ENCODE measurements at regions not wholly inside any gene's neighbourhood (a gene's known extent, or its start where the extent isn't known, plus 50 kb on each side); places are given as distances from the start of the nearest gene placed in this dataset.
A peak's percentile ranks its signal among the peaks of the same experiment; 100 is the strongest.

- no peak for DNase-seq (ENCODE audit: low read depth)
Observed at GRCh38 chr9:90393365-90394152, 249.1 kb downstream of the DIRAS2 start.

DNA sequence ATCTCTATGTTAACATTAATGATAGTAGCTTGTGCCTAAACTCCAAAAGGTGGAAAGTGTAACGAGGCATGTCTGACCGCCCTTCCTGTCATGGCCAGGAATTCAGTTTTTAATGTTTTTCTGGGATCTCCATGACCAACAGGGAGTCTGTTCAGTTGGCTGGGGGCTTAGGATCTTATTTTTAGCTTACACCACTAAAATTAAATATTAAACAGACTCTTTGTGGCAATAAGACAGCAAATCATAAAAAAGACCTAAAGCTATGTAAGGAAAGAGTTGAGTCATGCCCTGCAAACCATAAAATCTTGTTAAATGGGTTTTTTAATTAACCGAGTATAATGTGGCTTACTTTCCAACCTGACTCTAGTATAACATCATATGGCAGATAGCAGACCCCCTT, 247.8 kb downstream of the DIRAS2 start:
- no peak for DNase-seq (ENCODE audit: low read depth)

DNA sequence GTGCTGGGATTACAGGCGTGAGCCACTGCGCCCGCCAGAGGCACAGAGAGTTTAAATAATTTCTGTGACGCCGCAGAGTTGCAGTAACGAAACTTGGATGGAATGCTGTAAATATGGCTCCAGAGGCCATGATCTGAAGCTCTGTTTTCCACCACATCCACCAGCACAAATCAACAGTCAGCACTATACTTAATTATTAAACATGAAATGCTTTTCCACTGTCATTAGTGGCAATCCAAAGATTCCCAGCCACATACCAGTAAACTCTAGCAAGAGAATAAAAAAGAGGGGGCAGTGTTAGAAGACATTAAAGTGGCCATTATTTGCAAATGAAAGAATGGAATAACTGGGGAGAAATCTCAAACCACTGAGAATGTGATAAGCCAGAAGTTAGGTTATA, 242.5 kb downstream of the DIRAS2 start:
- no peak for DNase-seq (ENCODE audit: low read depth)

DNA sequence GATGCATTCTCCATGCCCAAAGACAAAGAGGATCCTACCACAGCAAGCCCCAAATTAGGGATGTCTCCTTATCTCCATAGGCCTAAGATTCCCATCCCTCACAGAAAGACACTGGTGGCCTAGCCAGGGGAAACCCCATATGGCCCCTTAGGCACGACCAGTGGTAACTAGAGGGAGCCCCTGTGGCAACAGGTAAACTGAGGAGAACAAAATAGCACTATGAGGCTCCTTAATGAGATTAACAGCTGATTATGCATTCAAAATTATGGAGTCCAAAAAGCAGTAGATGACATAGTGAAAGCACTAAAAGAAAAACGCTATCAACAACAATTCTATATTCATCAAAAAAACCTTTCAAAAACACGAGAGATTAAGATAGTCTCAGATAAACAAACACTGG, 234.0 kb downstream of the DIRAS2 start:
- no peak for DNase-seq (ENCODE audit: low read depth)

DNA sequence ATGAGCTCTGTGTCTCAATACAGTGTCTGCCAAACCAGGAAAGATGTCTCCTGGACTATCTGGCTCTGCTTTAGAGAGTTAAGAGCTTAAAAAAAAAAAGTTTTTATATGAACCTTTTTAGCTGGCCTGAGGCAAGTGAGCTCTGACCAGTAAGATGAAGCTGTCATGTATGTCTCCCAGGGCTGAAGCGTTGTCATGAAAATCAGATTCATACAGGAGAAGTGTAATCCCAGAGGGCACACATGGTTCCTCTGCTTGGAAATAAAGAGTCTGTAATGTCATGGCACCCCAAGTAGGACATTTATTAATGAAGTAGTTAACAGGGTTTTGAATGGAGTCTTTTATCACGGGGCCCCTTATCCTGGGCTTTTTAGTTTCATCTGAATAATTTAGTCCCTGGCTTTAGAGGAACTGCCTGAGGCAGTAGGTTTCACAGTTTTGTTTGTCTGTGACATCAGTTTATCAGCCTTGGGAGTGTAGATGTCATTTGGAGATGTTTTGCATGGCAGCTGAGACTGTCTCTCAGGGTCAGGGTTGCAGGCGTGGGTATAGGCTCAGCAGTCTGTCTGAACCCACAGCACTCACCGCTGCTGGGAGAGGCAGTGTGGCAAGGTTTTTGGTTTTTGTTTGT, 223.3 kb downstream of the DIRAS2 start:
- no peak for DNase-seq (ENCODE audit: low read depth)

DNA sequence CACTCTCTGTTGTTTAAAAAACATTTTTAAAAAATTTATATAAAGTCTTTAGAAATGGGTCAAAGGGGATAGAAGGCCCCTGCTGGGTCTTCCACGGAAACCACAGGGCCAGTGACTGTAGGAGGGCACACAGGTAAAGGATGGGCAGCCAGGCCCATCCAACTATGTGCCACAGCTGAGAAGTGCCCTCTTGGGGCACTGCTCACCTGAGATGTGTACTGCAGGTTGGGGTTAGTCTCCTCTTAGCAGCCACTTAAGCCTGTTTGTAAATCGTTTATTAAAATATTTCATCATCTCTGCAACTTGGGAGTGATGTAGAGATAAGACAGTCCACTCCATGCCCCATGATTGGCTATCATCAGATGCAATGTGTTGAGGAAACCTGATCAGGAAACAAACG, 222.4 kb downstream of the DIRAS2 start:
- no peak for DNase-seq (ENCODE audit: low read depth)

DNA sequence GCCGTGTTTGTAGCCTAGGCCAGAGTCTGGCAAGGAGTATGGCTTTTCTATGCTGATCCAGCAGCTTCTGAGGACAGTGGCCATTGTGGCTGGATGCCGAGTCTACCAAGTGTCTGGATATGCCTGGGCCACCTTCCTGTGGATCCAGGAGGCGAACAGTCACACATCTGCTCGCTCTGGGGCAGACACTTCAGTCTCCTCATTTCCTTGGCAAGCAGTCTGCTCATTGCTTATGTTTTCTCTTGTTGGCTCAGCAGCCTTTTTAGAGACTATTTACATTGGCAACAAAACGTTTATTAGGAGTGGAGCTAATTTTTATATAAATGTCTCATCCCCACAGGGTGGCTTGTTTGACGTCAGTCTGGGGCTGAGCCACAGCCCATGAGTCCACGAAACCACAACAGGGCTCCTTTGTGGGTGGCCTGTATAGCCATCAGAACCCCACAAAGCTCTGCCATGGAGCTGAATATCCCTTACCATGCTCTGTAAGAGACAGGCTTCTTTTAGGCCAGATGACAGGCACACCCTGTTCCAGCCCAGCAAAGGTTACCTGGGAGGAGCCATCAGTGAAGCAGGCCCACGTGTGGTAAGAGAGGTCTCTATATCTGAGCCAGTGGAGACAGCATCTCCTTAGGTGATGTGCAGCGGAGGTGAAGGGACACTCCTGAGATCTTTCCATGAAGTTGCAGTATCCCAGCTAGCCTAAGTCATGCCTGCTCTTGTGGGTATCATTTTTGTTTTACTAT, 221.7 kb downstream of the DIRAS2 start:
- DNase-seq (ENCODE audit: low read depth) = no peak

DNA sequence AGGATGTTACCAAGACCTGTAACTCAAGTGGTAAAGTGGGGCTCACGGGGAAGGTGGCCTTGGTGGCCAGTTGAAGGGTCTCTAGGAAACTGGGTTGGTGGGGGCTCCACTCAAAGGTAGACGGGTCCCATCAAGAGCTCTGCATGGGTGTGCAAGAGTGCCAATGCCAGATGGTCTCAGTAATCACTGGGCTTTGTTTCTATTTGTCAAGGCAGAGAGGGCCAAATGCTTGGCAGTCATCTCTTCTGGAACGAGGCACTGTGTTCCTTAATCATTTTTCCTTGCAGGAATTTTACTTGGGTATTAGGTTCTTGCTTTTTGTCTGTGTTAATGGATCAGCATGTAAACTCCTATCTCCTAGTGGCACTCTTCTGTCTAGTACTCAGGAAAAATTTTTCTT, 220.8 kb downstream of the DIRAS2 start:
- no peak for DNase-seq (ENCODE audit: low read depth)

GRCh38 chr9:90423661-90424193, 218.9 kb downstream of the DIRAS2 start:
- peak; percentile 3 for DNase-seq (ENCODE audit: low read depth)

DNA sequence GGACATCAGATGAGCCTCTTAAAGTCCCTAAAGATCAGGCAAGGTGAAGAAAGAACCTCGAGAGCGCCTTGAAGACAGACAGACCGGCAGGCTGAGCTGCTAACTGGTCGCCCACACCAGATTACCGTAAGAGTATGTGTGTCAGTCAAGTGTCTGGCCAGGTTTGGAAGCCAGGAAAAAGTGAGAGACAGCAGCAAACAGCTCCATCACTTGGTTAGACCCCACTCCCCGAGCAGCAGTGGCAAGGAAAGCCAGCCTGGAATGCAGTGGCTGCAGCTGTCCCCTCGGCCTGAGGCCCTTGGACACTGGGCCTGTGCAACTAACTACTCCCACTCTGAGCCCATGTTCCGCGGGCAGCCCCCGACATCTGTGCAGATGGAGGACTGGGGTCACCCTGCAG, 214.1 kb downstream of the DIRAS2 start:
- no peak for DNase-seq (ENCODE audit: low read depth)

DNA sequence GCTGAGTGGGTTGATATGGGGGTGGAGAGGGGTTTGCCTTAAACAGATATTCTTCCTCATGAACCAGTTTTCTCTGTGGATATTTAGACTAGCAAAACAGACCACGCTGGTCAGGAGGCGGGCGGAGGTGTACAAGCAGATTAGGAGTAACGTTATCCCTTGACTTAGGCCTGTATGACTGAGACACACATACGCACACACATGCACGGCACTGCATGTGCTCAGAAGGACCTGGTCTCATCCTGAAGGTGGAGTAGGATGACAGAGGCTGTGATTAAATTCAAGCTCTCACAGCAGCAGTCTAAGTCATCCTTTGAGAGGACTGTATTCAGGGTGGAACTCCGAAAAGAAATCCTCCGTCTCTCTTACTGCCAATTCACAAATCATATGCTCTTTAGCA, 209.7 kb downstream of the DIRAS2 start:
- no peak for DNase-seq (ENCODE audit: low read depth)

DNA sequence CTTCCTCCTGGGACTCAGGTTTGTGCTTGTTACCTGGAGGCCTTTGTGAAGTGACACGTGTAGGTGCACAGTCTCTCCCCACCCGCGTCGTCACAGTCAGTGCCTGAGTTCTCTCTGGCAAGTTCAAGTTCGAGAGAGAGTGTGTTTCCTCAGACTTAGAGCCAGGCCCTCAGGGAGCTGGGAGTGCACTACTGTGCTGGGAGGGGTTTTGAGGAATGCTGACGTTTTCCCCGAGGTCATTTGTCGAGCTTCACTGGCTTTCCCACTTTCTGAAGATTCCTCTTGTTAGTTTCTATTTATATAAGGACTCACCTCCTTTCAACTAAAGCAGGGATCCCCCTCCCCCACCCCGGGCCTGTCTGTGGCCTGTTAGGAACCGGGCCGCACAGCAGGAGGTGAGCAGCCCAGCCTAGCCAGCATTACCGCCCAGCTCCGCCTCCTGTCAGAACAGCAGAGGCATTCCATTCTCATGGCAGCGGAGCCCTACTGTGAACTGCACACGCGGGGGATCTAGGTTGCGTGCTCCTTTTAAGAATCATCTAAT, 209.2 kb downstream of the DIRAS2 start:
- DNase-seq (ENCODE audit: low read depth) = peak; percentile 6

DNA sequence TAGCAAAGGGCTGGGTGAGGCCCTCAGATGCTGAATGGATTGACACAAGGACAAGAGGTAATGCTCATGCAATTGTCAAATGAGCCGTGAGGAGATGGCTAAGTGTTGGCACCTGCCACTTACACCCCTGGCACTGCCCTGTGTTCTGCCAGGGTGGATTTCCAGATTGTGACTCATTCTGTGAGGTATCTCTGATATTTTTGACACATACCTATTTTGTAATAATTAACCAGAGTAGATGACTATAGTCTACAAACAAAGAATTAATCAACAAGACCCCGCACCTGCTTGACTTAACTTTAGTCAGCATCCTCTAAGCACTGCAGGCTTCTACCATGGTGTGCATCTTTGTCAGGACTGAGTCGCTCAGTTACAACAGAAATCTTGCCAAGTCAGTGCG, 200.8 kb downstream of the DIRAS2 start:
- DNase-seq (ENCODE audit: low read depth) = no peak

DNA sequence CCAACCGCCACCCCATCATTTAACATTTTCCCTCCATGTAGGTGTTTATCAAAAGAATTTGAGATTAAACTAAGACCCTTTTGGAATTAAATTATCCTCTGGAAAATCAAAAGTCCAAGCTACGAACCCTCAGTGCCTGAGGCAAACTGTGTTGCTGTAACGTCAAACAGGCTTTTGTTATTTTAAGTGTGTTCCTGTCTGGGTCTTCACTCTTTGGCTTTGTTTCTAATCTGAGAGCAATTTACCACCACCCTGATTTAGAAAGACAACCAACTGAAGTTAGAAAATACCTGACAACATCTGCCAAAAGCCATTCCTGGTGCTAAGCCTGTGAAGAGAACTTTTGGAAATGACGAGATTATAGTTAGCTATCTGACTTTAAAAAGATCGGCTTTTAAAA, 199.9 kb downstream of the DIRAS2 start:
- no peak for DNase-seq (ENCODE audit: low read depth)

DNA sequence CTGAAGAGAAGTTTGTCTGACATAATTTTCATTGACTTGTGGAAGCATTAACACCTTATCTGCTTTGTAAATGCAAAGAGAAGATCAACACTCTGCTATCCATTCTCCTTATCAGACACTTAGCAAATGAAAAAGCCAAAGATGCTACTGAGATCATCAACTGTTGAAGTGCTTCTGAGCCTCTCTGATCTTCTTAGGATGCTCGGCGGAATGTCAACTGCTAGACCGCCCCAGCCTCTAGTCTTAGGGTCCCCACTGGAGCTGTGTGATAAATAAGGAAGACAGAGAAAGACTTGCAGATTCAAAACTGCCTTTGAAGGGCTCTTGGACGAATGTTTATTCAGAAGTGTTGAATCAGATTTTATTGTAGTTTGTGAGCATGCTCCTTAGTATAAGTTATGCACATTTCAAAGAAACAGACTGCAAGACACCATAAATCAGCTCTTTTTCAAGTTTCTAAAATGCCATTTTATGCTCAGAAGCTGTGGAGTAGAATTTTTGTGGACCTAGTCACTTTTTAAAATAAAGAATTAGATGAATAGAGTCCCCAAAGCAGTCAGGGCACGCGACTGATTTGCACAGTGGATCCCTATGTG, 197.9 kb downstream of the DIRAS2 start:
- no peak for DNase-seq (ENCODE audit: low read depth)

DNA sequence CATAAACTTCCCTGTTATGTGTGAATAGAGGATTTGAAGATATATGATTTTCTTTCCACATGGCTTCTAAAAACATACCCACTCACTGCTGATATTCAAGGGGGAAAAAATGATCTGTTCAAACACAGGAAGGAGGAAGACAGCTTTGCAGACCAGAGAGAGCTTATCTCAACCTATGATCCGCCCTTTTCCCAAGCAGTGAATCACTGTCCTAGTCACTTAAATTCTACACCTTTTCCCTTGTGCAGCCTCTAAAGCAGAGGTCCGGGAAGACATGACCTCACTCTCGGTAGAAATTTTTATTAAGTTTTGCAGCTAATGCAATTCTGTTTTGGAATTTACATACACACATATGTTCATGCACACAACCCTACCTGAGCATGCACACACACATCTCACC, 197.2 kb downstream of the DIRAS2 start:
- no peak for DNase-seq (ENCODE audit: low read depth)

GRCh38 chr9:90446200-90446948, 196.2 kb downstream of the DIRAS2 start:
- no peak for DNase-seq (ENCODE audit: low read depth)

DNA sequence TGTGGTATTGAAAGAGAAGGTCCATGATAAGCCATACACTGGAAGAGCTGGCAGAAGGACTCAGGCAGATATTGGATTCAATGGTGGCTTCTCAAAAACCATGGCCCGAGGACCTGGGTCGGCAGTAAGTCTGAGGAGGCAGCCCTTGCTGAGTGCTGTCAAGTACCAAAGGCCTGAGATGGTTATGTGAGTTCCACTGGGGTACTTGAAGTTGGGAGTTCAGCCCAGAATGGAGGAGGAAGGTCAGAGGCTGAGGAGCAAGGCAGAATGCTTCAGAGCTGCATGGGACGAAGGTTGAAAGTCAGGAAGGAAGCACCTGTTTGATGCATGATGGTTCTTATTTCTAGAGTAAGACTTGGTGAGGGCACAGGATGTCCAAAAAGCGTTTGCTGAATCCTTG, 194.9 kb downstream of the DIRAS2 start:
- no peak for DNase-seq (ENCODE audit: low read depth)

DNA sequence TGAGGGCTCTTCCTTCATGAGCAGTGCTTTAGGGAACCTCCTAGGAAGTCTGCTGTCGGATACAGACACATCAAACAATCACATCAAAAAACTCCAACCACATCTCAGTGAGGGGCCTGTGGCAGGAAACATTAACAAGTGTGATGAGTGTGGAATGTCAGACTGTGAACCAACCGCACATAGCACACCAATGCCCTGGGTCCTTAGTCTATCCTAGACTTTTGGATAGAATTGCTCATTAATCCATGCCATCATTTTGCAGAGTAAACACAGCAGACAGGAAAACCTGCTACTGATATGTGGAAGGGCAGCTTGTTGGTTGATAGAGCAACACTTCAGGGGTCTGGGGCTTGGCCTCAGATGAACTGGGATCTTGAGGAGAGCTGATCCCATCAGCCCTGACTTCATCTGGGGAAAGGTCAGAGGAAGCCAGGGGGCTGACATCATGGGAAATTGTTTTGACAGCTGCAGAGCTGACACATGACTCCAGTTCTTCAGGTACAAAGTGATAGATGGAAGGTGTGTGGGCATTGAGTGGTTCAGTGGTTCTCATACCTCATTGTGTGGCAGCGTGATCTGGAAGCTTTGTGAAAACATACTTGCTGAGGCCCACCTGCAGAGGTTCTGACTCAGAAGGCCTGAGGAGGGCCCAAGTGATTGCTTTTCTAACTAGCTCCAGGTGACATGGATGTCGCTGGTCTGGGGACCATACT, 193.3 kb downstream of the DIRAS2 start:
- no peak for DNase-seq (ENCODE audit: low read depth)

DNA sequence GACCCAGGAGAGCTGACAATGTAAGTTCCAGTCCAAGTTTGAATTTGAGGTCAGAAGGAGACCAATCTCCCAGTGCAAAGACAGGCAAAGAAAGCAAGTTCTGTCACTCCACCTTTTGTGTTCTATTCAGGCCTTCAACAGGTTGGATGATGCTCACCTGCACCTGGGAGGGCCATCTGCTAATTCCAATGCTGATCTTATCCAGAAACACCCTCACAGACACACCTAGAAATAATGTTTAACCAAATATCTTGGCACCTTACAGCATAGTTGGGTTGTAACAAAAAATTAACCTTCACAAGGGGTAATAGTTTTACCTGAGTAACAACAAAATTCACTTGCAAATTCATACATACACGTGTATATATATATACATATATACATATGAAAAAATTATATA, 190.8 kb downstream of the DIRAS2 start:
- no peak for DNase-seq (ENCODE audit: low read depth)

DNA sequence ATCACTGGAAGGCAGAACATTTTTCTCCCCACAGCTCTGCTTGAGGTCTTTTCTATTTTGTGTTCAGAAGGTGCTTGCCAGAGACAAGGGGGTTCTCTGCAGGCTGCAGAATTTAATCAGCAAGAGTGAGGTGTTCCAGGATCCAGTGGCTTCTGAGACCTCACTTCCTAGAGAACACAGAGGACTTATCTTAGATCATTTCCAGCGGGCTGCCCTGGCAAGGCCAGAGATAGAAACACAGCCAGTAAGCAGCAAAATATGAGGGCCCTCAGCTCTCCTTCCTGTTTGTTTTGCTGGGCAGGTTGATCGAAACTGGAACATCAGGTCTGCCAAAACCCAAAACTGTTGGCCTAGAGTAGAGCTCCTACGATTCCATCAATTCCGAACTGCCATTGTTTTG, 187.3 kb downstream of the DIRAS2 start:
- no peak for DNase-seq (ENCODE audit: low read depth)

Data from M059J (cell line).